ENCODE measurements at regions not wholly inside any gene's neighbourhood (a gene's known extent, or its start where the extent isn't known, plus 50 kb on each side); places are given as distances from the start of the nearest gene placed in this dataset.

- Histone ChIP-seq H3K9me3 (replicated peaks) (0 out of 2 replicates have a peak, but pooled peaks cover 10% of the 10 kb centered on the region), H3K4me1 (peaks cover 7% of the 10 kb centered on the region; the same call in 1 of the 2 replicates), H3K36me3 (no peaks in the 10 kb centered on the region), H3K4me3 (no peak overlapping the region), H3K27ac (no peak overlapping the region), H3K27me3 (no peaks in the 10 kb centered on the region)
- DNase-seq = no peak
Measured at GRCh38 chr14:99052467-99052866, 219.5 kb downstream of the BCL11B start.

DNA sequence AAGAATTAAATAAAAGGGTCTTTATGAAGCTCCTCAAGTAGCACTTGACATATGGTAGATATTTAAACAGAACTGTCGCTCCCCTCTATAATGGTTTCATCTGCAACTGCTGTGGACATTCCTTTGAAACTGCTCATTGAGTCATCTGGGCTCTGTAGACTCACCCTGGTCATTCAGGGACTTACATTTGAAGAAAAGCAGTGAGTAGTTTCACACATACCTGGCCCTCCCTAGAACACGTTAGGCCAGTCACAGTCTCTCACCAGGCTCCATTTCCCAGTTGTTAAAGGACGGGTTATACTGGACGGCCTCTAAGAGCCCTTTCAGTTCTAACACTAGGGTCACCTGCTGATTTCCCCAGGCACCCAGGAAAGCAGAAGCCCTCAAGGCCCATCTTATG lies 217.0 kb downstream of the BCL11B start:
- Histone ChIP-seq H3K36me3 (no peaks in the 10 kb centered on the region), H3K9me3 (replicated peaks) (0 out of 2 replicates have a peak, but pooled peaks cover 10% of the 10 kb centered on the region), H3K4me3 (no peak overlapping the region), H3K4me1 (no peaks in the 10 kb centered on the region), H3K27ac (no peak overlapping the region), H3K27me3 (no peaks in the 10 kb centered on the region)
- DNase-seq = no peak

DNA sequence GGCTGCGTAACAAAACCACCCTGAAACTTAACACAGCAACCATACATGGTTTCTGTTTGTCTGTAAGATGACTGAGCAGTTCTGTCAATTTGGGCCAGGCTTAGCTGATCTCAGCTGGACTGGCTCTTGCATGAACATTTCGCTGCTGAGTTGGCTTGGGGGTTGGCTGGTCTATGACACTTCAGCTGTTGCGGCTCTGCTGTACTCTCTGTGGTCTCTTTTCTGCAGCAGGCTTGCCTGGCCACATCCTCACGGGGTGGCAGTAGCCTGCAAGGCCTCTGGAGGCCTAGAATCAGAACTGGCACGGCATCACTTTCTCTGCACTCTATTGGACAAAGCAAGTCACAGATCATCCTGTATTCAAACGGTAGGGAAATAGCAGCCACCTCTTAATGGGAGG lies 216.2 kb downstream of the BCL11B start:
- no peaks in the 10 kb centered on the region for H3K4me1 ChIP-seq
- H3K27me3 ChIP-seq = no peaks in the 10 kb centered on the region
- peak in 1 of 2 experiments; percentile 16 for DNase-seq
- 0 out of 2 replicates have a peak, but pooled peaks cover 10% of the 10 kb centered on the region for H3K9me3 ChIP-seq (replicated peaks)
- H3K4me3 ChIP-seq = no peak overlapping the region
- H3K27ac ChIP-seq = no peak overlapping the region
- H3K36me3 ChIP-seq = no peaks in the 10 kb centered on the region

DNA sequence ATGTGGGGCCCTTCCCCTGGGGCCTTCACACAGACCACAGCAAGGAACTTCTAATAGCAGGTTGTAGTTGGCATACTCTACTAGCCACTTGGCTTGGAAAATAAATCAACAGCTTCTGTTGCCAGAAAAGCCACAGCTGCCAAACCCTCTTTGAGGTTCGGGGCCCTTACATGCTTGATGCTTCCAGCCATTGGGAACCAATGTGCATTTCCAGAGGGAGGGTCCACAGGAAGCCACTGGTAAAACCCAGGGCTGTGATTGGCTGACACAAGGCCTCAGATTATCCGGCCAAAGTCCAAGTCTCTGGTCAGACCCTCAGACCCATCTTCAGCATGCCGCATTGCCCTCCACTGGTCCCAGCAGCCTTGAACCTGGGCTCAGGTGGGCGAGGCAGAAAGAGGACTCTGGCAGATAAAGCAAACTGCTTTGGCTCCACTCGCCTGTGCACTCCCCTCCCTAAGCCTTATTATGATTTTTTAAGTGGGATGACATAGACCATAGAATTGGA lies 214.4 kb downstream of the BCL11B start:
- no peaks in the 10 kb centered on the region for H3K4me1 ChIP-seq
- no peaks in the 10 kb centered on the region for H3K36me3 ChIP-seq
- no peak overlapping the region for H3K27ac ChIP-seq
- H3K9me3 ChIP-seq (replicated peaks) = 0 out of 2 replicates have a peak, but pooled peaks cover under 1% of the 10 kb centered on the region
- H3K4me3 ChIP-seq = no peak overlapping the region
- no peak for DNase-seq
- H3K27me3 ChIP-seq = no peaks in the 10 kb centered on the region

GRCh38 chr14:99058542-99058941 lies 213.5 kb downstream of the BCL11B start:
- H3K4me1 ChIP-seq = no peaks in the 10 kb centered on the region
- H3K4me3 ChIP-seq = no peak overlapping the region
- H3K27me3 ChIP-seq = no peaks in the 10 kb centered on the region
- DNase-seq = no peak
- no peaks in the 10 kb centered on the region for H3K36me3 ChIP-seq
- no peaks in the 10 kb centered on the region for H3K9me3 ChIP-seq (replicated peaks)
- no peak overlapping the region for H3K27ac ChIP-seq

DNA sequence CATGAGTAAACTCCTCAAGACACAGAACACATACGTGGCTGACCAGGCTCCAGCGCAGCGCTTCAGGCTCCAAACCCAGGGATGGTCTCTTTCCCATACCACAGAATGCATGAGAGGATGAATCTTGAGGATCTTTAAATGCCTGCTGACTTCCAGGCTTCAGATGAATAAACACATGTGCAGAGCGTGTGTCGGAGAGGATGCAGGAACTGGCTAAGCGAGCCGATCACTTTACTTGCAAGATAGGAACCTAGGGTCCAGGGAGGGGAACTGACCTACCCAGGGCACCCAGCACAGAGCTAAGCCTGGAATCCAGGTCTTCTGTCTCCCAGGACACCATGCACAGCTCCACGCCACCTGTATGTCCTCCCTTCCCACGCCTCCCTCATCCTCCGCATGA lies 209.8 kb downstream of the BCL11B start:
- Histone ChIP-seq H3K9me3 (replicated peaks) (no peaks in the 10 kb centered on the region), H3K27ac (no peak overlapping the region), H3K4me1 (no peaks in the 10 kb centered on the region), H3K27me3 (no peaks in the 10 kb centered on the region), H3K4me3 (no peak overlapping the region), H3K36me3 (no peaks in the 10 kb centered on the region)
- no peak for DNase-seq

GRCh38 chr14:99062772-99063418 lies 209.1 kb downstream of the BCL11B start:
- Histone ChIP-seq H3K27me3 (no peaks in the 10 kb centered on the region), H3K4me1 (no peaks in the 10 kb centered on the region), H3K27ac (no peak overlapping the region), H3K36me3 (no peaks in the 10 kb centered on the region), H3K9me3 (replicated peaks) (no peaks in the 10 kb centered on the region), H3K4me3 (no peak overlapping the region)
- no peak for DNase-seq

GRCh38 chr14:99063620-99064225 lies 208.3 kb downstream of the BCL11B start:
- Histone ChIP-seq H3K9me3 (replicated peaks) (no peaks in the 10 kb centered on the region), H3K4me1 (no peaks in the 10 kb centered on the region), H3K4me3 (no peak overlapping the region), H3K36me3 (no peaks in the 10 kb centered on the region), H3K27ac (no peak overlapping the region), H3K27me3 (no peaks in the 10 kb centered on the region)
- DNase-seq = no peak

DNA sequence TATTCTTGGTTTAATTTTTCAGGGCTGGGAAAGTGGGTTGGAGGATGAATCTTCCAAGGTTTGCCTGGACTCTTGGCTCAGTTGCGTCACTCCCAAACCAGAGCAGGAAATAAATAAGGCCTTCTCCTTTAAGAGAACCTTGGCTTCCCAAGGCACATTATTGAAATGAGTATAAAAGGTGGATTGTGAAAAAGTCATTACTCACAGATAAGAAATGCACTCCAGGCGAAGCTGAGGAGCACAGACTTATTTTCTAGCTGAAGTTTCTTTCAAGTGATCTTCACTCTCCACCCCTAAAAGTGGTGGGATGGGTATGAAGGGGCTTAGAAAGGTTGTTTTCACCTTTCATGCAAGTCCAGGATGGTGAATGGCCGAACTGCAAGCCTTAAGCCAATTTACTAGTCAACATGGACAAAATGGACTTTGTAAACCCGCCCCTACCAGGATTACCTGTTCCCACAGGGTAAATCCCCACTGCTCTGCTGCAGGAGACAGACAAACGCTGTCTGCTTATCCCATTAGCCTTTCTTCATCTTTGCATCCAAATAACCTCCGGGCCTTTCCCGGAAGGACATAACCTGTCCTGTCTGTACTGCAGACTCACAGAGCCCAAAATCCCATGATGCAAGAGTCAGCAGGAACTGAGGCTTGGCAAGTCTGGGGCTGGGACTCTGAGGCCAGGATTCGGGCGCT lies 207.6 kb downstream of the BCL11B start:
- Histone ChIP-seq H3K4me3 (no peak overlapping the region), H3K36me3 (no peaks in the 10 kb centered on the region), H3K9me3 (replicated peaks) (no peaks in the 10 kb centered on the region), H3K27me3 (no peaks in the 10 kb centered on the region), H3K27ac (no peak overlapping the region), H3K4me1 (no peaks in the 10 kb centered on the region)
- no peak for DNase-seq

DNA sequence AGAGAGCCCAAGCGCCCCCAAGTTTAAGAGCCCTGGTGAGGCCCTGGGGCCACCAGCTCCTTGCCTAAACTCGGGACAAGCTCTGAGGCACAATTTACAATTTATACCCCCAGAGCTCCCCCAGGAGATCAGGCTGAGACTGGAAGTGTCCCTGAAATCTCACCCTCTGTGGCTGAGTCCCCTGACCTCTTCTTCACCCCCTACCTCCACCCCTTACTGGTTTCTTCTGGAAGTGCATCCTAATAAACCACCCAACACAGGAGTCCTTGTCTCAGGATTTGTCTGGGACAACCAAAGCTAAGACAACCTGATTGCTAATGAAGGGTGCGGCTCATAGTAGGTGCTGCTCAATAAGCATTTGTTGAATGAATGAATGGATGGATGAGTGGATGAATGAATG lies 206.4 kb downstream of the BCL11B start:
- H3K27me3 ChIP-seq = no peaks in the 10 kb centered on the region
- H3K36me3 ChIP-seq = no peaks in the 10 kb centered on the region
- H3K27ac ChIP-seq = no peak overlapping the region
- DNase-seq = peak in 1 of 2 experiments; percentile 8
- H3K9me3 ChIP-seq (replicated peaks) = no peaks in the 10 kb centered on the region
- H3K4me1 ChIP-seq = no peaks in the 10 kb centered on the region
- no peak overlapping the region for H3K4me3 ChIP-seq

DNA sequence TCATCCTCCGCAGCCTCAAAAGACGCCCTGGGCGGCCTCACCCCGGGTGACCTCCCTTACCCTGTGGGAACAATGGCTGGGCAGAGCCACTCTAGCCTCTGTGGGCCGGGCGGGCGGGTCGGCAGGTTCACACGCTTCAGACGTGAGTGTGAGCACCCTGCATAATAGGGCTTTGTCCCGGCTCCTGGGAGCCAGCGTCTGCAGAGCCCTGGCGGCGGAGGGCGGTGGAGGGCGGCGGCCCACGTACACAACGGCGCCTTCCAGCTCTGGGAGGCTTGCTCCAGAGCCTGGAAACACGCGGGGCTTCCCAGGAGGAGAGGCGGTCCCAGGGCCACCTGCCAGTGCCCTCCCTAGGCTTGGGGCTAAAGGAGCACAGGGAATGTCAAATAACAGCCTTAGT lies 205.6 kb downstream of the BCL11B start:
- H3K4me1 ChIP-seq = no peaks in the 10 kb centered on the region
- H3K27ac ChIP-seq = no peak overlapping the region
- no peak overlapping the region for H3K4me3 ChIP-seq
- DNase-seq = peak in 1 of 2 experiments; percentile 18
- no peaks in the 10 kb centered on the region for H3K36me3 ChIP-seq
- no peaks in the 10 kb centered on the region for H3K9me3 ChIP-seq (replicated peaks)
- no peaks in the 10 kb centered on the region for H3K27me3 ChIP-seq

GRCh38 chr14:99067141-99067920 lies 204.7 kb downstream of the BCL11B start:
- no peaks in the 10 kb centered on the region for H3K4me1 ChIP-seq
- H3K9me3 ChIP-seq (replicated peaks) = no peaks in the 10 kb centered on the region
- H3K27me3 ChIP-seq = no peaks in the 10 kb centered on the region
- H3K36me3 ChIP-seq = no peaks in the 10 kb centered on the region
- H3K4me3 ChIP-seq = no peak overlapping the region
- DNase-seq = no peak
- H3K27ac ChIP-seq = no peak overlapping the region

DNA sequence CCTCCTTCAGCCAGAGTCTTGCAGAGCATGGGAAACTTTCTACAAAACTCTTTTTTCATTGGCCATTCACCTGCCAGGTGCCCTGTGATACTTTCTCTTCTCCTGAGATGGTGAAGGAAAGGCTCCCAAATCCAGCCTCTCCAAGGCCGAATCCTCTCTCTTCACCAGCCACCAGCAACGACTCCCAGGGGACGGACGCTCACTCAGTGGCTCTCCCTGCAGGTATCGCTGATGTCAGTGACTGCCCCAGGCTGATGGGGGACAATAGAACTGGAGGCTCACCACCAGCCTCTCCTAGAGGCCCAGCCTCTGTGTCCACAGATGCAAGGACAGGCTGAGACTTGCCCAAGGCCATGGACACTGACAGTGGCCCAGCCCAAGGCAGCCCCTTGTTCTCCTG lies 204.1 kb downstream of the BCL11B start:
- no peak for DNase-seq
- Histone ChIP-seq H3K27ac (no peak overlapping the region), H3K4me3 (no peak overlapping the region), H3K9me3 (replicated peaks) (no peaks in the 10 kb centered on the region), H3K27me3 (no peaks in the 10 kb centered on the region), H3K36me3 (no peaks in the 10 kb centered on the region), H3K4me1 (no peaks in the 10 kb centered on the region)

DNA sequence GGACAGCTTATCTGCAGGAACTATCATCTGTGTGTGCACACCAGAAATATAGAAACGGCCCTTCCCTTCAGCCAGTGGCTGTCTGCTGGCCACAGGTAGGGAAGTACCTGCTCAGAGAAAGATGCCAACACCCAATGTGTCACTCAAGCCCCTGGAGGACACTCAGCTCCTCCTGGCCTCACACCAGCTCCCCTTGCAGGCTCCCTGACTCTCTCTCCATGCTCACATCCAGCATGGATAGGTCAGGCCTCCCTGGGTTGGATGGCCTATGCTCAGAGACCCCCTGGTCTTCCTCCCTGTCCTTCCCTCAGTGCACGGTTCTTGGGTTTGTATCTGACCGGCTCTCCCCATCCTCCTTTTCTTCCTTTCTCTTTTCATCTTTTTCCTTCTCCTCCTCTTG lies 202.1 kb downstream of the BCL11B start:
- Histone ChIP-seq H3K36me3 (no peaks in the 10 kb centered on the region), H3K4me1 (no peaks in the 10 kb centered on the region), H3K4me3 (no peak overlapping the region), H3K9me3 (replicated peaks) (no peaks in the 10 kb centered on the region), H3K27me3 (no peaks in the 10 kb centered on the region), H3K27ac (no peak overlapping the region)
- no peak for DNase-seq

- H3K4me1 ChIP-seq = no peaks in the 10 kb centered on the region
- no peaks in the 10 kb centered on the region for H3K9me3 ChIP-seq (replicated peaks)
- no peaks in the 10 kb centered on the region for H3K27me3 ChIP-seq
- H3K4me3 ChIP-seq = no peak overlapping the region
- H3K27ac ChIP-seq = no peak overlapping the region
- no peak for DNase-seq
- H3K36me3 ChIP-seq = no peaks in the 10 kb centered on the region
Measured at GRCh38 chr14:99072433-99072832, 199.6 kb downstream of the BCL11B start.
